ENCODE measurements at regions not wholly inside any gene's neighbourhood (a gene's known extent, or its start where the extent isn't known, plus 50 kb on each side); places are given as distances from the start of the nearest gene placed in this dataset.
A peak's percentile ranks its signal among the peaks of the same experiment; 100 is the strongest.
"Not testable (repeated sequence)": the region's sequence is repeated elsewhere in the genome, so short reads cannot be mapped to it uniquely, and the experiment has no call there.

DNA sequence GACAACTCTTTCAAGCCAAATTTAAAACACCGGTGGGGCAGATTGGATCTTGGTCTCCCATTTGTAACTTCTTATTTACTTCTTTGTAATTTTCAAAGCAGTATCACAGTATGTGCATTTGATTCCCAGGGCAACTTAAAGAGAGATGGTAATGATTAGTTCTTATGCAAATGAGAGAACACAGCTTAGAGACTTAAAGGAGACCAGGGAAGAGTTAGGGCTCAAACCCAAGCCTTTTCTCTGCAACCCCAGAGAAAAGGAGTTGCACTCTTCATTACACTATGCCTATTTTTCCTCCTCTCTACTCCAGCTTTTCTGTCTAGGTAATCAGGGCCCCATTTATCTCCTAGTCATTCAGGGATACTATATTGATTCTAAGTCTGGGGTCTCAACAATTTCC, 237.8 kb upstream of the NMUR2 start:
- no peaks in the 10 kb centered on the region for H3K9me3 ChIP-seq (ENCODE audit: control insufficient read depth, low read length)

DNA sequence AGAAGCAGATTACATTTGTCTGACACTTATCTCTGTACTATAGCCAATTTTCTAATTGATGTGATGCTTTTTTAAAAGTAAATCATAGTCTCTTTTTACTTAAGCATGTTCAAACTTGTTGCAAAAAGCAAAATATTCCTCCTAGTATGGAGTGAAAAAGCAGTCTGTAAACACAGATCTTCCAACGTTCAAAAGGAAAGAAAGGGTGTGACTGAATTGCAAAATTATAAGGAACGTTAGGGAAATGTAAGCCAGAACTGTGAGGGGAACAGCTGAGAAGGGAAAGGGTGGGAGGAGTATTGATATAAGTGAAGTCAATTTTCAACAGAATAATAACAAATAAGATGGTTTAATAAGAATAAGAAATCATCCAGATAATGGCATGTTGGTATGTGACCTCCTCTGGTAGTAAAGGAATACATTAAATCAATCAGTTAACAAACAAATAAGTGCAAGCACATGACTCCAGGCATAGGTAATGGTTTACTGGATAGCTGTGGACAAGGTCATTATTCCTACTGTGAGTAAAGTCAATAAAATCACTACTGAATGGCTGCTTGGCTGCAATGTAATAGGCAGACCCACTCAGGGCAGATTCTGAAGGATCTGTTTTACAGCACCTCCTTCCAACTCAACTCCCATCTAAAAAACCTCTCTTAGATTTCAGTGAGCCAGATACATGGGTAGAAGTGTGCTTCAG, 239.1 kb upstream of the NMUR2 start:
- H3K36me3 ChIP-seq (ENCODE audit: control insufficient read depth, insufficient read depth, low read length) = no peaks in the 10 kb centered on the region
- H3K4me1 ChIP-seq (ENCODE audit: control insufficient read depth, insufficient read depth, low read length, poor library complexity, severe bottlenecking) = no peaks in the 10 kb centered on the region
- no peak overlapping the region for H3K27ac ChIP-seq (ENCODE audit: low read depth, low read length, severe bottlenecking)
- 81 to 94% methylated on average over 2 of the region's 2 CpGs for WGBS, 2 experiments (ENCODE audit: insufficient coverage in 2 of 2)
- no peak overlapping the region for H3K4me3 ChIP-seq (ENCODE audit: extremely low read depth, insufficient read depth, low read length, poor library complexity, severe bottlenecking)
- H3K9me3 ChIP-seq (ENCODE audit: control insufficient read depth, low read length) = no peaks in the 10 kb centered on the region

More for the DNA sequence above, 237.8 kb upstream of the NMUR2 start:
- Histone ChIP-seq H3K4me1 (ENCODE audit: control insufficient read depth, insufficient read depth, low read length, poor library complexity, severe bottlenecking) (no peaks in the 10 kb centered on the region), H3K27ac (ENCODE audit: low read depth, low read length, severe bottlenecking) (no peak overlapping the region), H3K36me3 (ENCODE audit: control insufficient read depth, insufficient read depth, low read length) (no peaks in the 10 kb centered on the region), H3K4me3 (ENCODE audit: extremely low read depth, insufficient read depth, low read length, poor library complexity, severe bottlenecking) (no peak overlapping the region)
- WGBS, 2 experiments (ENCODE audit: insufficient coverage in 2 of 2) = no CpG with 5 or more reads among the region's 1 CpG

DNA sequence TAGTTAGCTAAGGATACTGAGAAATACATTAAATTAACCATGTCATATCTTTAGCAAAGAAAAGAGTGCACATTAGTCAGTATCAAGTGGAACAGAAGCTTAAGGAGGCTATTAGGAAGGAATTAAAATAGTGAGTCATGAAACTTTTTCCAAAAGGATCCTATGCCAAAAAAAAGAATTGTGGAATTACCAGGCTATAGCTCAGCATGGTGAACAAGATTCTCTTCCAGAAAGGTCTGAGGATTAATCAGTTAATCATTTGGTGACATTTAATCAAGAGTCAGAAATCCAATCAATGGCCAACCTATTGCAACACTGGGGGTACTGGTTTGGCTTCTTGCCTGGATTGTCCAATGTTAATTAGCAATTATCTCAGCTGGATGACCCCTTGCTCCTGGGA, 244.5 kb upstream of the NMUR2 start:
- no peak overlapping the region for H3K4me3 ChIP-seq (ENCODE audit: extremely low read depth, insufficient read depth, low read length, poor library complexity, severe bottlenecking)
- H3K27ac ChIP-seq (ENCODE audit: low read depth, low read length, severe bottlenecking) = no peak overlapping the region
- no peaks in the 10 kb centered on the region for H3K36me3 ChIP-seq (ENCODE audit: control insufficient read depth, insufficient read depth, low read length)
- no peaks in the 10 kb centered on the region for H3K4me1 ChIP-seq (ENCODE audit: control insufficient read depth, insufficient read depth, low read length, poor library complexity, severe bottlenecking)
- H3K9me3 ChIP-seq (ENCODE audit: control insufficient read depth, low read length) = no peaks in the 10 kb centered on the region

DNA sequence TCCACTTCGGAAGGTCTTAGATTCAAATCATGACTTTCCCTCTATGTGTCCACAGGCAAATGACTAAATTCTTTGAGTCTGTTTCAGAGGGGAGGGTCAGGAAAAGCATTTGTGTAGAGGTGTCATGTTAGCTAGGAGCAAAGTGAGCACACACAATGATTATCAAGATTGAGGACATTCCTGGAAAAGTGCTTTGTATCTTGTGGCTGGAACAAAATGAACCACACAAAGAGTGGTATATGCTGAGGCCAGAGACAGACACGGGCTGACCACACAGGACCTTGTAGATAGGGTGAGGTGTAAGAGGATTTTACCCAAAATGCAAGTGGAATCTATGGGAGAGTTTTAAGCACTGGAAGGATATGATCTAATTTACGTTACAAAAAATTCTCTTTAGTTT, 245.3 kb upstream of the NMUR2 start:
- no peak overlapping the region for H3K27ac ChIP-seq (ENCODE audit: low read depth, low read length, severe bottlenecking)
- H3K9me3 ChIP-seq (ENCODE audit: control insufficient read depth, low read length) = no peaks in the 10 kb centered on the region
- no peaks in the 10 kb centered on the region for H3K4me1 ChIP-seq (ENCODE audit: control insufficient read depth, insufficient read depth, low read length, poor library complexity, severe bottlenecking)
- 88 to 92% methylated on average over 2 of the region's 3 CpGs for WGBS, 2 experiments (ENCODE audit: insufficient coverage in 2 of 2)
- no peak overlapping the region for H3K4me3 ChIP-seq (ENCODE audit: extremely low read depth, insufficient read depth, low read length, poor library complexity, severe bottlenecking)
- H3K36me3 ChIP-seq (ENCODE audit: control insufficient read depth, insufficient read depth, low read length) = no peaks in the 10 kb centered on the region

DNA sequence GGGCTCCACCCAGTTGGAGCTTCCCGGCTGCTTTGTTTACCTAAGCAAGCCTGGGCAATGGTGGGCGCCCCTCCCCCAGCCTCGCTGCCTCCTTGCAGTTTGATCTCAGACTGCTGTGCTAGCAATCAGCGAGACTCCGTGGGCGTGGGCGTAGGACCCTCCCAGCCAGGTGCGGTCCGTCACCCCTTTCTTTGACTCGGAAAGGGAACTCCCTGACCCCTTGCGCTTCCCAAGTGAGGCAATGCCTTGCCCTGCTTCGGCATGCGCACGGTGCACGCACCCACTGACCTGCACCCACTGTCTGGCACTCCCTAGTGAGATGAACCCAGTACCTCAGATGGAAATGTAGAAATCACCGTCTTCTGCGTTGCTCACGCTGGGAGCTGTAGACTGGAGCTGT, 254.4 kb upstream of the NMUR2 start:
- H3K9me3 ChIP-seq (ENCODE audit: control insufficient read depth, low read length); H3K4me1 ChIP-seq (ENCODE audit: control insufficient read depth, insufficient read depth, low read length, poor library complexity, severe bottlenecking); H3K27ac ChIP-seq (ENCODE audit: low read depth, low read length, severe bottlenecking); H3K4me3 ChIP-seq (ENCODE audit: extremely low read depth, insufficient read depth, low read length, poor library complexity, severe bottlenecking); H3K36me3 ChIP-seq (ENCODE audit: control insufficient read depth, insufficient read depth, low read length): not testable (repeated sequence)
- WGBS, 2 experiments (ENCODE audit: insufficient coverage in 2 of 2) = 89% methylated on average over 11 to 15 of the region's 18 CpGs

DNA sequence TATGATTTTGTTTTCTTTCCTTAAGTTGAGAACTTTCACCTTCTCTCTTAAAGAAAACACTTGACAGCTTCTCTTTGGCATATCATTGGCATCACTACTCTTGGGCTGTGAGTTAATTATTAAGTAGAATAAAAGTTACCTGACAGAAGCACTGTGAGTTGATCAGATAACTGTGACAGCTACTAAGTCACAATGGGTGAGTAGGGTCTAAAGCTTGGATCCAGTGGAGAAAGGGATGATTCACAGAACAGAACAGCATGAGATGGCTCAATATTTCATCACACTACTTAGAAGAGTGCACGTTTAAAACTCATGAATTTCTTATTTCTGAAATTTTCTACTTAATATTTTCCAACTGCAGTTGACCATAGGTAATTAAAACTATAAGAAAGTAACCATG, 268.5 kb upstream of the NMUR2 start:
- Histone ChIP-seq H3K4me3 (ENCODE audit: extremely low read depth, insufficient read depth, low read length, poor library complexity, severe bottlenecking) (no peak overlapping the region), H3K9me3 (ENCODE audit: control insufficient read depth, low read length) (no peaks in the 10 kb centered on the region), H3K4me1 (ENCODE audit: control insufficient read depth, insufficient read depth, low read length, poor library complexity, severe bottlenecking) (no peaks in the 10 kb centered on the region), H3K27ac (ENCODE audit: low read depth, low read length, severe bottlenecking) (no peak overlapping the region), H3K36me3 (ENCODE audit: control insufficient read depth, insufficient read depth, low read length) (no peaks in the 10 kb centered on the region)
- 83% methylated on average over 1 of the region's 1 CpG; no CpG with 5 or more reads in 1 of the 2 experiments for WGBS, 2 experiments (ENCODE audit: insufficient coverage in 2 of 2)

DNA sequence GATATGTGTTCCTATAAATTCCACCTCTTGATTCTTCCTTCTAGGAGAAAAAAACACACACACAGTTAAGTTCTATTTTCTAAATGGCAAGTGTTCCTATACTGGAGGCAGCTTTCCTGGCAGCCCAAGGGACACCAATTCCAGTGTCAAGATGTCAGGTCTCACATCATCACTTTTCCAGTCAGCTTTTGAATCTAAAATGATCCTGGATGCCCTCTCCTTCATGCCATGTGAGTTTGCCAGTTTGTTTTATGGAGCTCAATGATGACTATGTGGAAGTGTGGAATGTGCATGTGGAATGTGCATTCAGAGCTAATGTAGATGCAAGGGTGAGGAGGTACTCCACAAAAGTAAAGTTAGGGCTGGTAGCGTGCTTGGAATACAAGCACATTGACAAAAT, 269.3 kb upstream of the NMUR2 start:
- no peaks in the 10 kb centered on the region for H3K36me3 ChIP-seq (ENCODE audit: control insufficient read depth, insufficient read depth, low read length)
- H3K4me3 ChIP-seq (ENCODE audit: extremely low read depth, insufficient read depth, low read length, poor library complexity, severe bottlenecking) = no peak overlapping the region
- H3K27ac ChIP-seq (ENCODE audit: low read depth, low read length, severe bottlenecking) = no peak overlapping the region
- H3K4me1 ChIP-seq (ENCODE audit: control insufficient read depth, insufficient read depth, low read length, poor library complexity, severe bottlenecking) = no peaks in the 10 kb centered on the region
- no CpG with 5 or more reads among the region's 1 CpG for WGBS, 2 experiments (ENCODE audit: insufficient coverage in 2 of 2)
- no peaks in the 10 kb centered on the region for H3K9me3 ChIP-seq (ENCODE audit: control insufficient read depth, low read length)

DNA sequence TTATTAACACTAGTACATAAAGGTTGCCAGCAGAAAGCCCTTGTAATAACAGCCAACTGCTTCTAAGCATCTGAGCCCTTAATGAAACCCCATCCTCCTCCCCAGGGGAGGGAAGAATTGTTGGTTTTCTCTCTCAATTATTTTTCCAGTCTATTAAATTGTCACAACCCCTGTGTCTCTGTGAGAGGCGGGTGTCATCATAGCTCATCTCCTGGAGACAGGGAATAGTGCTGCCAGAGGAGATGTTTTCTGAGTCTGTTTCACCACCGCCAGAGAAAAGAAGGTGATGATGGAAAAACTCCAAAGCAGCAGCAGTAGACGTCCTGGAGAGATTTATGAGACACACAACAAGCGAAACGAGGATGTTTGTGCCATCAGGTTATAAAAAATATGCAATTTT, 271.1 kb upstream of the NMUR2 start:
- H3K27ac ChIP-seq (ENCODE audit: low read depth, low read length, severe bottlenecking) = no peak overlapping the region
- H3K36me3 ChIP-seq (ENCODE audit: control insufficient read depth, insufficient read depth, low read length) = no peaks in the 10 kb centered on the region
- no peaks in the 10 kb centered on the region for H3K4me1 ChIP-seq (ENCODE audit: control insufficient read depth, insufficient read depth, low read length, poor library complexity, severe bottlenecking)
- H3K9me3 ChIP-seq (ENCODE audit: control insufficient read depth, low read length) = no peaks in the 10 kb centered on the region
- H3K4me3 ChIP-seq (ENCODE audit: extremely low read depth, insufficient read depth, low read length, poor library complexity, severe bottlenecking) = no peak overlapping the region
- WGBS, 2 experiments (ENCODE audit: insufficient coverage in 2 of 2) = 84 to 100% methylated on average over 1 to 2 of the region's 5 CpGs

DNA sequence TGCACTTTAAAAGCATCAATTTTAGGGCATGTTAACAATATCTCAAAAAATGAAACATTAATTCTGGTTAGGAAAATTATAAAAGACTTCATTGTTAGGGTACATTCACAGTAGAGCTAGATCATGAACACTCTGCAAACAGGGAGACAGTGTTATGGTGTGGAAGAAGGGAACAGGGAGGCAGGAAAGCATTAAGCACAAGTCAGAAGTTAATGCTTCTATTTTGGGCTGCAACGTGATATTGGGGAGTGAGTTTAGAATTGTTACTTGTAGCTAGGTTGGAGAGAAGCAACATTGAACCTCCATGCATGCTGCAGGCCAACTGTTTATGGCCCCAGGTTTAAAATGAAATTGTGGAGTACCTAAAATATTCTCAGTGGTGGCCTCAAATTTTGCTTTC, 278.1 kb upstream of the NMUR2 start:
- H3K27ac ChIP-seq (ENCODE audit: low read depth, low read length, severe bottlenecking) = no peak overlapping the region
- peaks cover 15% of the 10 kb centered on the region for H3K9me3 ChIP-seq (ENCODE audit: control insufficient read depth, low read length)
- WGBS, 2 experiments (ENCODE audit: insufficient coverage in 2 of 2) = 83 to 92% methylated on average over 1 of the region's 1 CpG
- H3K4me3 ChIP-seq (ENCODE audit: extremely low read depth, insufficient read depth, low read length, poor library complexity, severe bottlenecking) = no peak overlapping the region
- H3K4me1 ChIP-seq (ENCODE audit: control insufficient read depth, insufficient read depth, low read length, poor library complexity, severe bottlenecking) = no peaks in the 10 kb centered on the region
- H3K36me3 ChIP-seq (ENCODE audit: control insufficient read depth, insufficient read depth, low read length) = no peaks in the 10 kb centered on the region

DNA sequence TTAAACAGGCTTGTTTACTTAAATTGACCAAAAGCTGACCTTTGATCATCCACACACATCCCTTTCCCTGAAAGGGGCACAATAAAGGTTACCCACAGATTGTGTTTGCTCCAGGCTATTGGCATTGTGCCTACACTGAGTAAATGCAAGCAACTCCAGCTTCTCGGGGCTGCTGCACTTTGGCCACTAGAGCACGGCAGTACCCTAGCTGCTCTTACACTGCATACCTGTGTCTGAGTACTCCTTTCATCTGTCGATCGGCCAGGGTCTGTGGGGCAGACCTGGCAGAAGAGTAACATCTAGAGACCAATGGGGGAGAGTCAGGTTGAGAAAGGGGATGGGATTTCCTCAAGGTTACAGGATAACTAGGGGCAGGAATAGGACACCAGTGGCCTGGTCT, 281.9 kb upstream of the NMUR2 start:
- Histone ChIP-seq H3K4me1 (ENCODE audit: control insufficient read depth, insufficient read depth, low read length, poor library complexity, severe bottlenecking) (no peaks in the 10 kb centered on the region), H3K27ac (ENCODE audit: low read depth, low read length, severe bottlenecking) (no peak overlapping the region), H3K9me3 (ENCODE audit: control insufficient read depth, low read length) (peaks cover 15% of the 10 kb centered on the region), H3K4me3 (ENCODE audit: extremely low read depth, insufficient read depth, low read length, poor library complexity, severe bottlenecking) (no peak overlapping the region), H3K36me3 (ENCODE audit: control insufficient read depth, insufficient read depth, low read length) (no peaks in the 10 kb centered on the region)
- 88 to 90% methylated on average over 1 to 2 of the region's 4 CpGs for WGBS, 2 experiments (ENCODE audit: insufficient coverage in 2 of 2)

DNA sequence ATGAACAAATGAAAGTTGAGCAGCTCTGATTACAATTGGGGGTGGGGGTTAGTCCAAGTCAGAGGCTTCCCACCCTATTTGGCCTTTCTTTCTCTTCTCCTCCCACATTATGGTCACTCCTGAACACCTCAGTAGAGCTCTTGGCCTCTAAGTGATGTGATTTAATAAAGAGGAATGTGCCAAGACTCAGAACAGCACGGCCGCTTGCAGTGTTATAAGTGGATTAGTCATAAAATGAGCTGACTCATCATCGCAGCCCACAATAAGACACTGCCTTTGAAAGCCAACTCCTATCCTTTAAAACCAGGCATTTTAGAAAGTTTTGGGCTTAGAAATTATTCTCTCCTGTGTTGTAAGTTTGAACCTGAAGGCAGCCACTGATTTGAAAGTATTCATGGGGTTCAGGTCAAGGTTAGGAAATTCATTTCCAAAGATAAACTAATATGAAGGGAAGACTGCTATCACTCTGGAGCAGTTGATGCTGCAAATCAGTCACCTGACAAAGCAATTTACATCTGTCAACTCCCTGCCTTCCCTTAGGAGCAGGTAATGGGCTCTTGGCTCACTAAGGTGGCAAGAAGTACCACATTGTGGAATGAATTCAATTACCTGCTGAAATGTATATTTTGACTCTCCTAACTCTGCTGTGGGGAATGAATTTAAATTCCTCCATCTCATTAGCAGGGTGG, 283.6 kb upstream of the NMUR2 start:
- no CpG with 5 or more reads among the region's 3 CpGs for WGBS, 2 experiments (ENCODE audit: insufficient coverage in 2 of 2)
- Histone ChIP-seq H3K27ac (ENCODE audit: low read depth, low read length, severe bottlenecking) (peak overlapping the region; percentile 2), H3K4me3 (ENCODE audit: extremely low read depth, insufficient read depth, low read length, poor library complexity, severe bottlenecking) (no peak overlapping the region), H3K9me3 (ENCODE audit: control insufficient read depth, low read length) (peaks cover 15% of the 10 kb centered on the region), H3K36me3 (ENCODE audit: control insufficient read depth, insufficient read depth, low read length) (no peaks in the 10 kb centered on the region), H3K4me1 (ENCODE audit: control insufficient read depth, insufficient read depth, low read length, poor library complexity, severe bottlenecking) (no peaks in the 10 kb centered on the region)
